HEK293 (cell line): ENCODE measurements at regions not wholly inside any gene's neighbourhood (a gene's known extent, or its start where the extent isn't known, plus 50 kb on each side); places are given as distances from the start of the nearest gene placed in this dataset.

ENCODE experiments used
- CTCF ChIA-PET: fragments of 350-600 bp; formaldehyde crosslinking; extraction: SDS; loops from one replicate; lab custom pipeline; 2021; ENCODE audit warnings: antibody characterized with exemption; lab: Yijun Ruan, JAX
- POLR2A ChIA-PET: fragments of 300-600 bp; formaldehyde crosslinking; extraction: SDS; loops from one replicate; lab custom pipeline; 2020; ENCODE audit warnings: antibody characterized with exemption, inconsistent platforms; lab: Yijun Ruan, JAX
- H3K27ac ChIP-seq: fragments of 200-500 bp; sonication (Bioruptor generic); 2 replicates; pipeline ENCODE4 v1.5.1; 2014; ENCODE audit warnings: low read depth, low read length, control low read depth, inconsistent platforms; ENCODE audit errors: extremely low read depth
- H3K36me3 ChIP-seq, 2 experiments: fragments of 200-500 bp in 1 of 2; sonication (Bioruptor generic) in 1 of 2; 1 replicate in 1 of 2; 2 replicates in 1 of 2; pipeline ENCODE4 v1.5.1; 2014 to 2017; ENCODE audit warnings: inconsistent platforms in 2 of 2, low read length in 2 of 2; ENCODE audit not compliant: control insufficient read depth in 2 of 2, insufficient read depth in 1 of 2
- H3K4me1 ChIP-seq: fragments of 200-500 bp; sonication (Bioruptor generic); 2 replicates; pipeline ENCODE4 v1.5.1; 2014; ENCODE audit warnings: mild to moderate bottlenecking, low read length, inconsistent platforms; ENCODE audit not compliant: control insufficient read depth, insufficient read depth
- H3K4me3 ChIP-seq: 2 replicates; pipeline ENCODE4 v1.5.1; 2011; ENCODE audit warnings: low read depth, mild to moderate bottlenecking, control low read depth, low read length, moderate library complexity
- H3K9me3 ChIP-seq: fragments of 200-500 bp; sonication (Bioruptor generic); 2 replicates; pipeline ENCODE4 v1.5.1; 2014; ENCODE audit warnings: low read depth, low read length, inconsistent platforms; ENCODE audit not compliant: control insufficient read depth, insufficient read depth
- FEZF1 ChIP-seq: fragments of 450-650 bp; formaldehyde crosslinking; IDR thresholded peaks from 2 replicates; pipeline ENCODE4 v1.5.1; 2016; ENCODE audit warnings: missing biosample characterization, missing genetic modification characterization
- GLIS1 ChIP-seq: fragments of 450-650 bp; formaldehyde crosslinking; IDR thresholded peaks from 2 replicates; pipeline ENCODE4 v1.5.1; 2016; ENCODE audit warnings: missing biosample characterization, missing genetic modification characterization
- SCRT2 ChIP-seq: fragments of 450-650 bp; formaldehyde crosslinking; IDR thresholded peaks from 2 replicates; pipeline ENCODE4 v1.5.1; 2016; ENCODE audit warnings: missing biosample characterization, missing genetic modification characterization
- SP2 ChIP-seq: fragments of 450-650 bp; formaldehyde crosslinking; IDR thresholded peaks from 2 replicates; pipeline ENCODE4 v1.5.1; 2016; ENCODE audit warnings: missing biosample characterization, missing genetic modification characterization
- ZBTB17 ChIP-seq: fragments of 450-650 bp; formaldehyde crosslinking; IDR thresholded peaks from 2 replicates; pipeline ENCODE4 v1.5.1; 2016; ENCODE audit warnings: missing biosample characterization, missing genetic modification characterization
- ZBTB48 ChIP-seq: fragments of 450-650 bp; formaldehyde crosslinking; IDR thresholded peaks from 2 replicates; pipeline ENCODE4 v1.5.1; 2016; ENCODE audit warnings: missing biosample characterization, missing genetic modification characterization
- ZFP69B ChIP-seq: fragments of 450-650 bp; formaldehyde crosslinking; IDR thresholded peaks from 2 replicates; pipeline ENCODE4 v1.5.1; 2016; ENCODE audit warnings: missing biosample characterization, missing genetic modification characterization
- ZIC2 ChIP-seq: fragments of 450-650 bp; formaldehyde crosslinking; IDR thresholded peaks from 2 replicates; pipeline ENCODE4 v1.5.1; 2016; ENCODE audit warnings: missing biosample characterization, missing genetic modification characterization
- ZNF350 ChIP-seq: fragments of 450-650 bp; formaldehyde crosslinking; IDR thresholded peaks from 2 replicates; pipeline ENCODE4 v1.5.0; 2017; ENCODE audit warnings: missing biosample characterization, mild to moderate bottlenecking, missing genetic modification characterization
- ZNF423 ChIP-seq: fragments of 450-650 bp; formaldehyde crosslinking; IDR thresholded peaks from 2 replicates; pipeline ENCODE4 v1.5.1; 2016; ENCODE audit warnings: missing biosample characterization, missing genetic modification characterization
- ZNF473 ChIP-seq: fragments of 450-650 bp; formaldehyde crosslinking; IDR thresholded peaks from 2 replicates; pipeline ENCODE4 v1.5.1; 2017; ENCODE audit warnings: missing biosample characterization, missing genetic modification characterization
- ZNF549 ChIP-seq: fragments of 450-650 bp; IDR thresholded peaks from 2 replicates; pipeline ENCODE4 v1.5.1; 2018; ENCODE audit warnings: missing biosample characterization, missing genetic modification characterization, mild to moderate bottlenecking, inconsistent platforms, moderate library complexity
- ZNF596 ChIP-seq: fragments of 450-650 bp; IDR thresholded peaks from 2 replicates; pipeline ENCODE4 v1.5.0; 2018; ENCODE audit warnings: missing biosample characterization, mild to moderate bottlenecking, missing genetic modification characterization, moderate library complexity
- ZNF600 ChIP-seq: fragments of 450-650 bp; formaldehyde crosslinking; IDR thresholded peaks from 2 replicates; pipeline ENCODE4 v1.5.1; 2016; ENCODE audit warnings: missing biosample characterization, missing genetic modification characterization
- ZNF623 ChIP-seq: fragments of 450-650 bp; formaldehyde crosslinking; IDR thresholded peaks from 2 replicates; pipeline ENCODE4 v1.5.1; 2016; ENCODE audit warnings: missing biosample characterization, missing genetic modification characterization
- ZNF629 ChIP-seq: fragments of 450-650 bp; formaldehyde crosslinking; IDR thresholded peaks from 2 replicates; pipeline ENCODE4 v1.5.1; 2017; ENCODE audit warnings: missing biosample characterization, missing genetic modification characterization
- ZNF707 ChIP-seq: fragments of 450-650 bp; formaldehyde crosslinking; IDR thresholded peaks from 2 replicates; pipeline ENCODE4 v1.5.1; 2016; ENCODE audit warnings: missing biosample characterization, missing genetic modification characterization
- ZNF791 ChIP-seq: fragments of 450-650 bp; formaldehyde crosslinking; IDR thresholded peaks from 2 replicates; pipeline ENCODE4 v1.5.1; 2016; ENCODE audit warnings: missing biosample characterization, missing genetic modification characterization
- ZNF837 ChIP-seq: fragments of 450-650 bp; formaldehyde crosslinking; IDR thresholded peaks from 2 replicates; pipeline ENCODE4 v1.5.1; 2016; ENCODE audit warnings: missing biosample characterization, missing genetic modification characterization
- TF ChIP-seq, protein P1 (sequence below): fragments of 450-650 bp; formaldehyde crosslinking; IDR thresholded peaks from 2 replicates; pipeline ENCODE4 v1.5.1; 2016; ENCODE audit warnings: missing biosample characterization, missing genetic modification characterization
- TF ChIP-seq, protein P2 (sequence below): fragments of 450-650 bp; formaldehyde crosslinking; IDR thresholded peaks from 2 replicates; pipeline ENCODE4 v1.5.1; 2016; ENCODE audit warnings: missing biosample characterization, missing genetic modification characterization, borderline replicate concordance
- TF ChIP-seq, protein P3 (sequence below): IDR thresholded peaks from 2 replicates; pipeline ENCODE4 v1.6.1; 2011; ENCODE audit warnings: mild to moderate bottlenecking, low read depth, low read length, borderline replicate concordance
- TF ChIP-seq, protein P4 (sequence below): fragments of 450-650 bp; formaldehyde crosslinking; IDR thresholded peaks from 2 replicates; pipeline ENCODE4 v1.5.1; 2016; ENCODE audit warnings: missing biosample characterization, missing genetic modification characterization
- TF ChIP-seq, protein P5 (sequence below): fragments of 450-650 bp; formaldehyde crosslinking; IDR thresholded peaks from 2 replicates; pipeline ENCODE4 v1.5.1; 2016; ENCODE audit warnings: missing biosample characterization, missing genetic modification characterization

DNA sequence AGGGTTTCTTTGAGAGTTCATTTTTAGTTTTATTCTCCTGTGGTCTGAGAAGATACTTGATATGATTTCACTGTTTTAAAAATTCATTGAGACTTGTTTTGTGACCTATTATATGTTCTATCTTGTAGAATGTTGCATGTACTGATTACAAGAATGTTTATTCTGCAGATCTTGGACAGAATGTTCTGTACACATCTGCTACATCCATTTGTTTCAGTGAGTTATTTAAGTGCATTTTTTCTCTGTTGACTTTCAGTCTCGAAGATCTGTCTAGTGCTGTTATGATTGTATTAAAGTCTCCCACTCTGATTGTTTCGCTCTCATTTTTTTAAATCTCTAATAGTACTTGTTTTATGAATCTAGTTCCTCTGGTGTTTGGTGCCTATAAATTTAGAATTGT is 1319.8 kb downstream of the TMEM121 start (continued):
- no peak for TF ChIP-seq ZNF707 (tag by site-specific recombination)

DNA sequence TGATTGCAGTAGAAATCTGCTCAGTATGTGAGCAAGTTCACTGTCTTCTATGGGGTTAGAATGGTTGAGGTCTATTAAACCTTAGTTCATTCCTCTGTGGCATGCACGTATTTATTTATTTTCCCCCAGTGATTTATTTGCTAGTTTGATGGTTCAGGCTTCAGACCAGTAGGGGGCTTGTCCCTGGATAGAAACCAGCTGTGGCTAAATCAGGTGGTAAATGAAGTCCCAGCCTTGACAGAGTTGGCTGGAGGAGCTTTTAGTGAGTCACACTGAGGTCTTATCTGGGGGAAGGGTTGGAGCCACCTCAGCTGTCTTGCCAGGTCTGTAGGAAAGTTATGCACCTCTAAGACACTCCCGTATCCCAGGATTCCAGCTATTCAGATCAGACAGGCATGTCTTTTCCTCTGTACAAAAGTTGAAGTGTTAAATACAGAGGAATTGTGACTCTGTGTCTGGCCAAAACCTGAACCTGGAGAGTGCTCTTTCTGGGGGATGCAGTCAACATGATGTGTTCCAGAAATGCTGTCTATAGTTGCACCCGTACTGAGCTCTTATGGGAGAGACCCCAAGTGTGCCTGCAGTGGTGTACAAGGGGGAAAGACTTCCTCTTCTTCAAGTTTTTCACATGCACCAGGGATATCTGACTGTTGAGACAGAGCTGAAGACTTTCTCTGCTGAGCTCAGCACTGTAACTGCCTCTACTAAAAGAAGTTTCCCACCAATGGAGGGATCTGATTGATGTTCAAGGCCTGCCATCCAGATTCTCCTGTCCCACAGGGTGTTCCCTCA is 1322.1 kb downstream of the TMEM121 start:
- ChIA-PET CTCF (interaction anchor here (0.6 to 17.6 kb wide), 11 partner anchors 8 to 152 kb away, joined by 3 to 261 read pairs (median 4); no protein-coding TSS in a partner anchor), POLR2A (interaction anchor here (0.8 kb wide), 1 partner anchor 18 kb away, joined by 3 read pairs; no protein-coding TSS in a partner anchor)
- Histone ChIP-seq H3K4me1 (peaks cover 22% of the 10 kb centered on the region), H3K9me3 (no peaks in the 10 kb centered on the region; the same call in 1 of the 2 replicates), H3K4me3 (no peak overlapping the region), H3K36me3 (no peaks in the 10 kb centered on the region), H3K27ac (peak overlapping the region; percentile 18; the same call in 1 of the 2 replicates)
- TF ChIP-seq ZBTB17 (tag by site-specific recombination), result peak; percentile 42; the same call in 1 of the 2 replicates
- TF ChIP-seq ZNF791, result no peak
- TF ChIP-seq, protein P1, sequence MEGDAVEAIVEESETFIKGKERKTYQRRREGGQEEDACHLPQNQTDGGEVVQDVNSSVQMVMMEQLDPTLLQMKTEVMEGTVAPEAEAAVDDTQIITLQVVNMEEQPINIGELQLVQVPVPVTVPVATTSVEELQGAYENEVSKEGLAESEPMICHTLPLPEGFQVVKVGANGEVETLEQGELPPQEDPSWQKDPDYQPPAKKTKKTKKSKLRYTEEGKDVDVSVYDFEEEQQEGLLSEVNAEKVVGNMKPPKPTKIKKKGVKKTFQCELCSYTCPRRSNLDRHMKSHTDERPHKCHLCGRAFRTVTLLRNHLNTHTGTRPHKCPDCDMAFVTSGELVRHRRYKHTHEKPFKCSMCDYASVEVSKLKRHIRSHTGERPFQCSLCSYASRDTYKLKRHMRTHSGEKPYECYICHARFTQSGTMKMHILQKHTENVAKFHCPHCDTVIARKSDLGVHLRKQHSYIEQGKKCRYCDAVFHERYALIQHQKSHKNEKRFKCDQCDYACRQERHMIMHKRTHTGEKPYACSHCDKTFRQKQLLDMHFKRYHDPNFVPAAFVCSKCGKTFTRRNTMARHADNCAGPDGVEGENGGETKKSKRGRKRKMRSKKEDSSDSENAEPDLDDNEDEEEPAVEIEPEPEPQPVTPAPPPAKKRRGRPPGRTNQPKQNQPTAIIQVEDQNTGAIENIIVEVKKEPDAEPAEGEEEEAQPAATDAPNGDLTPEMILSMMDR (tag by site-specific recombination), result peak; percentile 64
- TF ChIP-seq FEZF1 (tag by site-specific recombination), result peak; percentile 63
- no peak for TF ChIP-seq SCRT2 (tag by site-specific recombination)
- no peak for TF ChIP-seq ZNF623 (tag by site-specific recombination)
- TF ChIP-seq ZBTB48, result no peak
- TF ChIP-seq, protein P2, sequence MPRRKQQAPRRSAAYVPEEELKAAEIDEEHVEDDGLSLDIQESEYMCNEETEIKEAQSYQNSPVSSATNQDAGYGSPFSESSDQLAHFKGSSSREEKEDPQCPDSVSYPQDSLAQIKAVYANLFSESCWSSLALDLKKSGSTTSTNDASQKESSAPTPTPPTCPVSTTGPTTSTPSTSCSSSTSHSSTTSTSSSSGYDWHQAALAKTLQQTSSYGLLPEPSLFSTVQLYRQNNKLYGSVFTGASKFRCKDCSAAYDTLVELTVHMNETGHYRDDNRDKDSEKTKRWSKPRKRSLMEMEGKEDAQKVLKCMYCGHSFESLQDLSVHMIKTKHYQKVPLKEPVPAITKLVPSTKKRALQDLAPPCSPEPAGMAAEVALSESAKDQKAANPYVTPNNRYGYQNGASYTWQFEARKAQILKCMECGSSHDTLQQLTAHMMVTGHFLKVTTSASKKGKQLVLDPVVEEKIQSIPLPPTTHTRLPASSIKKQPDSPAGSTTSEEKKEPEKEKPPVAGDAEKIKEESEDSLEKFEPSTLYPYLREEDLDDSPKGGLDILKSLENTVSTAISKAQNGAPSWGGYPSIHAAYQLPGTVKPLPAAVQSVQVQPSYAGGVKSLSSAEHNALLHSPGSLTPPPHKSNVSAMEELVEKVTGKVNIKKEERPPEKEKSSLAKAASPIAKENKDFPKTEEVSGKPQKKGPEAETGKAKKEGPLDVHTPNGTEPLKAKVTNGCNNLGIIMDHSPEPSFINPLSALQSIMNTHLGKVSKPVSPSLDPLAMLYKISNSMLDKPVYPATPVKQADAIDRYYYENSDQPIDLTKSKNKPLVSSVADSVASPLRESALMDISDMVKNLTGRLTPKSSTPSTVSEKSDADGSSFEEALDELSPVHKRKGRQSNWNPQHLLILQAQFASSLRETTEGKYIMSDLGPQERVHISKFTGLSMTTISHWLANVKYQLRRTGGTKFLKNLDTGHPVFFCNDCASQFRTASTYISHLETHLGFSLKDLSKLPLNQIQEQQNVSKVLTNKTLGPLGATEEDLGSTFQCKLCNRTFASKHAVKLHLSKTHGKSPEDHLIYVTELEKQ, result peak; percentile 78; the same call in 1 of the 2 replicates
- no peak for TF ChIP-seq ZNF837 (tag by site-specific recombination)
- TF ChIP-seq, protein P3, sequence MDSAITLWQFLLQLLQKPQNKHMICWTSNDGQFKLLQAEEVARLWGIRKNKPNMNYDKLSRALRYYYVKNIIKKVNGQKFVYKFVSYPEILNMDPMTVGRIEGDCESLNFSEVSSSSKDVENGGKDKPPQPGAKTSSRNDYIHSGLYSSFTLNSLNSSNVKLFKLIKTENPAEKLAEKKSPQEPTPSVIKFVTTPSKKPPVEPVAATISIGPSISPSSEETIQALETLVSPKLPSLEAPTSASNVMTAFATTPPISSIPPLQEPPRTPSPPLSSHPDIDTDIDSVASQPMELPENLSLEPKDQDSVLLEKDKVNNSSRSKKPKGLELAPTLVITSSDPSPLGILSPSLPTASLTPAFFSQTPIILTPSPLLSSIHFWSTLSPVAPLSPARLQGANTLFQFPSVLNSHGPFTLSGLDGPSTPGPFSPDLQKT, result no peak
- TF ChIP-seq ZIC2 (tag by site-specific recombination), result peak; percentile 94
- TF ChIP-seq ZNF629 (tag by site-specific recombination), result 0 out of 2 replicates have a peak, but pooled peaks have one; percentile 20
- TF ChIP-seq SP2 (tag by site-specific recombination), result 0 out of 2 replicates have a peak, but pooled peaks have one; percentile 21
- no peak for TF ChIP-seq ZNF473 (tag by site-specific recombination)
- no peak for TF ChIP-seq ZNF596 (tag by site-specific recombination)
- peak; percentile 47; the same call in 1 of the 2 replicates for TF ChIP-seq ZNF600 (tag by site-specific recombination)
- peak; percentile 53; the same call in 1 of the 2 replicates for TF ChIP-seq ZNF423 (tag by site-specific recombination)
- no peak for TF ChIP-seq ZFP69B (tag by site-specific recombination)
- TF ChIP-seq, protein P4, sequence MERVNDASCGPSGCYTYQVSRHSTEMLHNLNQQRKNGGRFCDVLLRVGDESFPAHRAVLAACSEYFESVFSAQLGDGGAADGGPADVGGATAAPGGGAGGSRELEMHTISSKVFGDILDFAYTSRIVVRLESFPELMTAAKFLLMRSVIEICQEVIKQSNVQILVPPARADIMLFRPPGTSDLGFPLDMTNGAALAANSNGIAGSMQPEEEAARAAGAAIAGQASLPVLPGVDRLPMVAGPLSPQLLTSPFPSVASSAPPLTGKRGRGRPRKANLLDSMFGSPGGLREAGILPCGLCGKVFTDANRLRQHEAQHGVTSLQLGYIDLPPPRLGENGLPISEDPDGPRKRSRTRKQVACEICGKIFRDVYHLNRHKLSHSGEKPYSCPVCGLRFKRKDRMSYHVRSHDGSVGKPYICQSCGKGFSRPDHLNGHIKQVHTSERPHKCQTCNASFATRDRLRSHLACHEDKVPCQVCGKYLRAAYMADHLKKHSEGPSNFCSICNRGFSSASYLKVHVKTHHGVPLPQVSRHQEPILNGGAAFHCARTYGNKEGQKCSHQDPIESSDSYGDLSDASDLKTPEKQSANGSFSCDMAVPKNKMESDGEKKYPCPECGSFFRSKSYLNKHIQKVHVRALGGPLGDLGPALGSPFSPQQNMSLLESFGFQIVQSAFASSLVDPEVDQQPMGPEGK (tag by site-specific recombination), result no peak
- TF ChIP-seq ZNF350 (tag by site-specific recombination), result no peak
- TF ChIP-seq, protein P5, sequence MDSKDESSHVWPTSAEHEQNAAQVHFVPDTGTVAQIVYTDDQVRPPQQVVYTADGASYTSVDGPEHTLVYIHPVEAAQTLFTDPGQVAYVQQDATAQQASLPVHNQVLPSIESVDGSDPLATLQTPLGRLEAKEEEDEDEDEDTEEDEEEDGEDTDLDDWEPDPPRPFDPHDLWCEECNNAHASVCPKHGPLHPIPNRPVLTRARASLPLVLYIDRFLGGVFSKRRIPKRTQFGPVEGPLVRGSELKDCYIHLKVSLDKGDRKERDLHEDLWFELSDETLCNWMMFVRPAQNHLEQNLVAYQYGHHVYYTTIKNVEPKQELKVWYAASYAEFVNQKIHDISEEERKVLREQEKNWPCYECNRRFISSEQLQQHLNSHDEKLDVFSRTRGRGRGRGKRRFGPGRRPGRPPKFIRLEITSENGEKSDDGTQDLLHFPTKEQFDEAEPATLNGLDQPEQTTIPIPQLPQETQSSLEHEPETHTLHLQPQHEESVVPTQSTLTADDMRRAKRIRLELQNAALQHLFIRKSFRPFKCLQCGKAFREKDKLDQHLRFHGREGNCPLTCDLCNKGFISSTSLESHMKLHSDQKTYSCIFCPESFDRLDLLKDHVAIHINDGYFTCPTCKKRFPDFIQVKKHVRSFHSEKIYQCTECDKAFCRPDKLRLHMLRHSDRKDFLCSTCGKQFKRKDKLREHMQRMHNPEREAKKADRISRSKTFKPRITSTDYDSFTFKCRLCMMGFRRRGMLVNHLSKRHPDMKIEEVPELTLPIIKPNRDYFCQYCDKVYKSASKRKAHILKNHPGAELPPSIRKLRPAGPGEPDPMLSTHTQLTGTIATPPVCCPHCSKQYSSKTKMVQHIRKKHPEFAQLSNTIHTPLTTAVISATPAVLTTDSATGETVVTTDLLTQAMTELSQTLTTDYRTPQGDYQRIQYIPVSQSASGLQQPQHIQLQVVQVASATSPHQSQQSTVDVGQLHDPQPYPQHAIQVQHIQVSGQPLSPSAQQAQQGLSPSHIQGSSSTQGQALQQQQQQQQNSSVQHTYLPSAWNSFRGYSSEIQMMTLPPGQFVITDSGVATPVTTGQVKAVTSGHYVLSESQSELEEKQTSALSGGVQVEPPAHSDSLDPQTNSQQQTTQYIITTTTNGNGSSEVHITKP (tag by site-specific recombination), result peak; percentile 65
- no peak for TF ChIP-seq ZNF549 (tag by site-specific recombination)
- 0 out of 2 replicates have a peak, but pooled peaks have one; percentile 43 for TF ChIP-seq GLIS1 (tag by site-specific recombination)
